ENCODE measurements at regions not wholly inside any gene's neighbourhood (a gene's known extent, or its start where the extent isn't known, plus 50 kb on each side); places are given as distances from the start of the nearest gene placed in this dataset.
"Not testable (repeated sequence)": the region's sequence is repeated elsewhere in the genome, so short reads cannot be mapped to it uniquely, and the experiment has no call there.

GRCh38 chr2:239832490-239833268 is 192.5 kb downstream of the NDUFA10 start:
- TF ChIP-seq ZFX (IDR thresholded peaks at IDR 0.05; ENCODE audit: borderline replicate concordance) (no peak), CTCF (IDR thresholded peaks at IDR 0.05) (no peak)
- no peak overlapping the region for H3K27ac ChIP-seq

GRCh38 chr2:239831861-239832489 is 193.2 kb downstream of the NDUFA10 start:
- no peak overlapping the region for H3K27ac ChIP-seq
- no peak for TF ChIP-seq CTCF (IDR thresholded peaks at IDR 0.05)
- no peak for TF ChIP-seq ZFX (IDR thresholded peaks at IDR 0.05; ENCODE audit: borderline replicate concordance)

- H3K27ac ChIP-seq, result no peak overlapping the region
- no peak for TF ChIP-seq ZFX (IDR thresholded peaks at IDR 0.05; ENCODE audit: borderline replicate concordance)
- no peak for TF ChIP-seq CTCF (IDR thresholded peaks at IDR 0.05)
Measured at GRCh38 chr2:239831001-239831731, 194.0 kb downstream of the NDUFA10 start.

- TF ChIP-seq ZFX (IDR thresholded peaks at IDR 0.05; ENCODE audit: borderline replicate concordance) (no peak), CTCF (IDR thresholded peaks at IDR 0.05) (no peak)
- H3K27ac ChIP-seq, result no peak overlapping the region
Measured at GRCh38 chr2:239830121-239831000, 194.8 kb downstream of the NDUFA10 start.

GRCh38 chr2:239829326-239829725 is 195.8 kb downstream of the NDUFA10 start:
- no peak for TF ChIP-seq CTCF (IDR thresholded peaks at IDR 0.05)
- TF ChIP-seq ZFX (IDR thresholded peaks at IDR 0.05; ENCODE audit: borderline replicate concordance), result no peak
- no peak overlapping the region for H3K27ac ChIP-seq

- not testable (repeated sequence) for H3K27ac ChIP-seq
Measured at GRCh38 chr2:239828973-239829275, 196.2 kb downstream of the NDUFA10 start.

GRCh38 chr2:239828192-239828972 is 196.8 kb downstream of the NDUFA10 start:
- no peak overlapping the region for H3K27ac ChIP-seq
- TF ChIP-seq ZFX (IDR thresholded peaks at IDR 0.05; ENCODE audit: borderline replicate concordance) (no peak), CTCF (IDR thresholded peaks at IDR 0.05) (no peak)

Measured in 22Rv1 (cell line).